Cardiac fibroblast (primary cell): ENCODE measurements at regions not wholly inside any gene's neighbourhood (a gene's known extent, or its start where the extent isn't known, plus 50 kb on each side); places are given as distances from the start of the nearest gene placed in this dataset.
A peak's percentile ranks its signal among the peaks of the same experiment; 100 is the strongest.

Source experiments
- DNase-seq, 2 donors: peaks; one replicate each; pipeline versions ENCODE4 v3.0.0 to v3.0.0-alpha.2; 2010; ENCODE audit warnings: low read depth in 2 of 2
- H3K4me3 ChIP-seq, 2 donors: replicated peaks in 1 of 2; 1 replicate in 1 of 2; 2 replicates in 1 of 2; pipeline ENCODE4 v1.5.1; 2011; ENCODE audit warnings: low read depth in 2 of 2, low read length in 2 of 2, mild to moderate bottlenecking in 2 of 2, moderate library complexity in 1 of 2
- CTCF ChIP-seq: IDR thresholded peaks from one replicate; pipeline ENCODE4 v1.5.1; 2011; ENCODE audit warnings: low read depth, mild to moderate bottlenecking, low read length, inconsistent platforms

DNA sequence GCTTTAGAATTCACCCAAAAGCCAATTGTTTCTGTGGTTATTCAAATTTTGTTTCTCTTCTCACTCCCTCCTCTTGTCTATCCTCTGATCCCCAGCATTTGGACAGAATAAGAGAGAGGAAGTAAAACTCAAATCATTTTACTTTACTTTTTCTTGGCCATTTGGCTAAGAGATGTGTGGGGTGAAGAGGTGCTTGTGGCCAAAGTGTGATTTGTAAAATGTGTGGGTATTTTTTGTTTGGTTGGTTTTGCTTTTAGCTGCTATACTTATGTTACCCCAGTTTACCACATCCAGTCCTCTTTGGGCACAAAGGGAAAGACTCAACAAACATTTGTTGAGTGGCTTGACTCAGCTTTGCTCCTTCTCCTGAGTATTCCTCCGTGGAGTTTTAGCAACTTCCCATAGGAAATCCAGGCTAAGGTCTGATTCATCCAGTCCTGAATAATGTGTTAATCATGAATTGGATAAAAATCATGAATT is 109.1 kb upstream of the CYP1B1 start:
- peak in 1 of 2 donors; percentile 63 for DNase-seq
- TF ChIP-seq CTCF, result no peak
- no peak overlapping the region for H3K4me3 ChIP-seq

DNA sequence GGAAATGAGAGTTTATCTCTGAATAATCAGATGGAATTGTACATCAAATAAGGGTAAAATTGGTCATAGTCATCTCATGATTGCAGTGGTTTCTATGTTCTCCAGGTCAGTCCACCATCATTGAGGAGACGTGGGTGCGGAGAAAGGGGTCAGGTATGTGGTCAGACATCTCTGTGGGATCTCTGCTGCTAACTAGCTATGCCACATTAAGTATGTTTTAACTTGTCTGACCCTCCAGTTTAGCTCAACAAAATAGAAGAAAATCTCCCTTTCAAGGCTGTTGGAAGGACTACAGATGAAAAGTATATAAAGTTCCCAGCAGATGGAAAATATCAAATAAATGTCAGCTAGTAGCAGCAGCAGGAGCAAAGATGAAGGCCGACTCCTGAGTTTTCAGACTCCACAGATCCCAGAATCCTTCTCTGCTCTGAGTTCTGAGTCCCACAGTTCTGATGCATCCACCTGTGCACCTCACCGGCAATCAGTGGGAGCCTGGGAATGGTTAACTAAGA is 106.6 kb upstream of the CYP1B1 start:
- no peak for TF ChIP-seq CTCF
- no peak overlapping the region for H3K4me3 ChIP-seq
- DNase-seq, result no peak

- no peak for DNase-seq
- TF ChIP-seq CTCF, result no peak
- H3K4me3 ChIP-seq, result no peak overlapping the region
Measured at GRCh38 chr2:38181806-38182491, 106.0 kb upstream of the CYP1B1 start.

DNA sequence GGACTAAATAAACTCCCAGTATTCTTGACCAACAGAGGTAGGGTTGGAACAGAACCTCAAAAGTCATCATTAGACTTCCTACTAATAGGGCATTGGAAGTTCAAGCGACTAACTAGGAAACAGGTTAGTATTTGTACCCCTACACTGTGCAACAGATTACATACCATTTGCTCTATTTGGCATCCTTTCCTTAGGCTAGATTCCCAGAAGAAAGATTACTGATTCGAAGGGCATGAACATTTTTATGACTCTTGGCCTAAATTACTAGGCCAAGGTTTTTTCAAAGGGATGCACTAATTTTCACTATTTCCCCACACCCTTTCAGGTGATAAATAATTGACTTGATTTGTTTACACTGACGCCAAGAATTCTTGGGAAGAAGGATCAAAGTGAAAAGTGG is 104.8 kb upstream of the CYP1B1 start:
- DNase-seq, result no peak
- TF ChIP-seq CTCF, result no peak
- no peak overlapping the region for H3K4me3 ChIP-seq

GRCh38 chr2:38178556-38179419 is 102.8 kb upstream of the CYP1B1 start:
- DNase-seq, result peak; percentile 95 to 98
- no peak overlapping the region for H3K4me3 ChIP-seq
- TF ChIP-seq CTCF, result no peak

- H3K4me3 ChIP-seq, result no peak overlapping the region
- TF ChIP-seq CTCF, result no peak
- DNase-seq, result peak; percentile 77 to 95
Measured at GRCh38 chr2:38178119-38178518, 102.2 kb upstream of the CYP1B1 start.
